ENCODE measurements at regions not wholly inside any gene's neighbourhood (a gene's known extent, or its start where the extent isn't known, plus 50 kb on each side); places are given as distances from the start of the nearest gene placed in this dataset.

GRCh38 chr10:30158325-30158960 is 99.1 kb upstream of the JCAD start:
- Mint-ChIP-seq H3K27me3 (no peaks in the 10 kb centered on the region), H3K9me3 (peaks cover 9% of the 10 kb centered on the region), H3K36me3 (no peaks in the 10 kb centered on the region), H3K27ac (no peak overlapping the region), H3K4me1 (ENCODE audit: unreplicated experiment) (peaks cover 15% of the 10 kb centered on the region), H3K4me3 (no peak overlapping the region)
- no peak for DNase-seq (ENCODE audit: extremely low spot score, unreplicated experiment)
- TF ChIP-seq CTCF (conservative IDR thresholded peaks at IDR 0.05), result no peak

- no peak overlapping the region for H3K27ac Mint-ChIP-seq
- no peak overlapping the region for H3K4me3 Mint-ChIP-seq
- H3K36me3 Mint-ChIP-seq, result no peaks in the 10 kb centered on the region
- DNase-seq (ENCODE audit: extremely low spot score, unreplicated experiment), result no peak
- H3K27me3 Mint-ChIP-seq, result no peaks in the 10 kb centered on the region
- no peak for TF ChIP-seq CTCF (conservative IDR thresholded peaks at IDR 0.05)
- peaks cover 15% of the 10 kb centered on the region for H3K9me3 Mint-ChIP-seq
- peaks cover 14% of the 10 kb centered on the region for H3K4me1 Mint-ChIP-seq (ENCODE audit: unreplicated experiment)
Measured at GRCh38 chr10:30155401-30155800, 96.0 kb upstream of the JCAD start.

GRCh38 chr10:30154561-30154960 is 95.2 kb upstream of the JCAD start:
- no peak for TF ChIP-seq CTCF (conservative IDR thresholded peaks at IDR 0.05)
- Mint-ChIP-seq H3K36me3 (no peaks in the 10 kb centered on the region), H3K4me1 (ENCODE audit: unreplicated experiment) (peaks cover 11% of the 10 kb centered on the region), H3K27ac (no peak overlapping the region), H3K27me3 (no peaks in the 10 kb centered on the region), H3K4me3 (no peak overlapping the region), H3K9me3 (peaks cover 15% of the 10 kb centered on the region)
- DNase-seq (ENCODE audit: extremely low spot score, unreplicated experiment), result no peak

GRCh38 chr10:30154126-30154525 is 94.7 kb upstream of the JCAD start:
- Mint-ChIP-seq H3K36me3 (no peaks in the 10 kb centered on the region), H3K27me3 (no peaks in the 10 kb centered on the region), H3K27ac (no peak overlapping the region), H3K4me3 (no peak overlapping the region), H3K4me1 (ENCODE audit: unreplicated experiment) (peaks cover 11% of the 10 kb centered on the region), H3K9me3 (peaks cover 15% of the 10 kb centered on the region)
- DNase-seq (ENCODE audit: extremely low spot score, unreplicated experiment), result no peak
- TF ChIP-seq CTCF (conservative IDR thresholded peaks at IDR 0.05), result no peak

- Mint-ChIP-seq H3K27ac (peak overlapping the region; percentile 60), H3K36me3 (no peaks in the 10 kb centered on the region), H3K4me3 (no peak overlapping the region), H3K27me3 (no peaks in the 10 kb centered on the region), H3K9me3 (peaks cover 15% of the 10 kb centered on the region), H3K4me1 (ENCODE audit: unreplicated experiment) (peaks cover 11% of the 10 kb centered on the region)
- DNase-seq (ENCODE audit: extremely low spot score, unreplicated experiment), result no peak
- TF ChIP-seq CTCF (conservative IDR thresholded peaks at IDR 0.05), result no peak
Measured at GRCh38 chr10:30151581-30152389, 92.4 kb upstream of the JCAD start.

All from type B pancreatic cell (in vitro differentiated cells).